Cardiac muscle cell (in vitro differentiated cells and primary cell): ENCODE measurements at regions not wholly inside any gene's neighbourhood (a gene's known extent, or its start where the extent isn't known, plus 50 kb on each side); places are given as distances from the start of the nearest gene placed in this dataset.

Experiments
- DNase-seq, 2 donors: peaks; one replicate each; pipeline versions ENCODE4 v3.0.0 to v3.0.0-alpha.2; 2010 to 2017; ENCODE audit warnings: low read depth in 1 of 2, low spot score in 1 of 2
- H3K27ac ChIP-seq: fragments of 200-600 bp; sonication (generic); 2 replicates; pipeline ENCODE4 v1.5.1; 2016
- H3K27me3 ChIP-seq: fragments of 200-600 bp; sonication (generic); 2 replicates; pipeline ENCODE4 v1.6.0; 2016; ENCODE audit warnings: control low read depth
- H3K36me3 ChIP-seq: fragments of 200-600 bp; sonication (generic); 2 replicates; pipeline ENCODE4 v1.5.1; 2016; ENCODE audit warnings: control low read depth
- H3K4me1 ChIP-seq: fragments of 200-600 bp; sonication (generic); 2 replicates; pipeline ENCODE4 v1.8.1; 2017; ENCODE audit warnings: low read depth, mild to moderate bottlenecking, mixed run types
- H3K4me3 ChIP-seq: fragments of 200-600 bp; sonication (generic); 2 replicates; pipeline ENCODE4 v1.5.1; 2016; ENCODE audit warnings: mild to moderate bottlenecking
- H3K9me3 ChIP-seq: fragments of 200-600 bp; sonication (generic); 2 replicates; pipeline ENCODE4 v1.5.1; 2017; ENCODE audit warnings: low read depth, mild to moderate bottlenecking, control low read depth
- CTCF ChIP-seq: IDR thresholded peaks from 2 replicates; pipeline ENCODE4 v1.5.1; 2012; ENCODE audit warnings: low read depth, mild to moderate bottlenecking, low read length

GRCh38 chr5:158522776-158523175, 576.9 kb downstream of the EBF1 start:
- no peak for TF ChIP-seq CTCF
- Histone ChIP-seq H3K4me3 (no peak overlapping the region), H3K27ac (no peak overlapping the region), H3K36me3 (no peaks in the 10 kb centered on the region), H3K4me1 (no peaks in the 10 kb centered on the region), H3K27me3 (no peaks in the 10 kb centered on the region), H3K9me3 (no peaks in the 10 kb centered on the region)
- DNase-seq, result peak in 1 of 2 donors; percentile 51

- Histone ChIP-seq H3K27me3 (no peaks in the 10 kb centered on the region), H3K9me3 (no peaks in the 10 kb centered on the region), H3K4me3 (no peak overlapping the region), H3K4me1 (no peaks in the 10 kb centered on the region), H3K27ac (no peak overlapping the region), H3K36me3 (no peaks in the 10 kb centered on the region)
- no peak for TF ChIP-seq CTCF
- DNase-seq, result peak in 1 of 2 donors; percentile 70
Measured at GRCh38 chr5:158521995-158522394, 577.7 kb downstream of the EBF1 start.

- H3K27me3 ChIP-seq, result no peaks in the 10 kb centered on the region
- TF ChIP-seq CTCF, result no peak
- no peaks in the 10 kb centered on the region for H3K36me3 ChIP-seq
- no peak overlapping the region for H3K27ac ChIP-seq
- no peak for DNase-seq
- H3K4me3 ChIP-seq, result no peak overlapping the region
- no peaks in the 10 kb centered on the region for H3K4me1 ChIP-seq
- H3K9me3 ChIP-seq, result no peaks in the 10 kb centered on the region
Measured at GRCh38 chr5:158519433-158520021, 580.2 kb downstream of the EBF1 start.

- H3K4me3 ChIP-seq, result no peak overlapping the region
- TF ChIP-seq CTCF, result no peak
- no peaks in the 10 kb centered on the region for H3K27me3 ChIP-seq
- H3K9me3 ChIP-seq, result no peaks in the 10 kb centered on the region
- DNase-seq, result no peak
- no peak overlapping the region for H3K27ac ChIP-seq
- no peaks in the 10 kb centered on the region for H3K4me1 ChIP-seq
- no peaks in the 10 kb centered on the region for H3K36me3 ChIP-seq
Measured at GRCh38 chr5:158516521-158516920, 583.2 kb downstream of the EBF1 start.

GRCh38 chr5:158514986-158515359, 584.7 kb downstream of the EBF1 start:
- no peak for TF ChIP-seq CTCF
- H3K27ac ChIP-seq, result no peak overlapping the region
- H3K27me3 ChIP-seq, result no peaks in the 10 kb centered on the region

More at GRCh38 chr5:158514986-158515359, 584.7 kb downstream of the EBF1 start:
- Histone ChIP-seq H3K4me3 (no peak overlapping the region), H3K4me1 (no peaks in the 10 kb centered on the region), H3K36me3 (no peaks in the 10 kb centered on the region), H3K9me3 (no peaks in the 10 kb centered on the region)
- DNase-seq, result no peak
